Endothelial cell of umbilical vein (primary cell): ENCODE measurements at regions not wholly inside any gene's neighbourhood (a gene's known extent, or its start where the extent isn't known, plus 50 kb on each side); places are given as distances from the start of the nearest gene placed in this dataset.

Source experiments
- BruUV-seq: library from RNA; stranded (reverse); fragments of 400-500 nt; replicated peaks from 2 replicates; lab custom pipeline; 2021; lab: Mats Ljungman, UMichigan
- CTCF ChIA-PET: fragments of 300-600, 350-600 bp; sonication (Branson Sonifier 250); formaldehyde crosslinking; loops from one replicate; lab custom pipeline; 2021; ENCODE audit warnings: antibody characterized with exemption, inconsistent platforms; lab: Charles Lee
- POLR2A ChIA-PET: fragments of 300-600, 350-600 bp; sonication (Branson Sonifier 250); formaldehyde crosslinking; loops from one replicate; lab custom pipeline; 2021; ENCODE audit warnings: antibody characterized with exemption, inconsistent platforms; lab: Charles Lee
- DNase-seq: peaks from one replicate; pipeline ENCODE4 v3.0.0-alpha.2; 2011; ENCODE audit warnings: low read depth, low spot score
- FAIRE-seq: peaks from 2 replicates; lab custom pipeline; 2011; peaks lifted over from hg19 to GRCh38; lab: Jason Lieb, UNC
- H2AFZ ChIP-seq: 2 replicates; pipeline ENCODE4 v1.6.0; 2012; ENCODE audit warnings: low read depth, low read length, control low read depth, inconsistent platforms
- H3K27ac ChIP-seq: 2 replicates; pipeline ENCODE4 v1.5.1; 2011; ENCODE audit warnings: low read depth, mild to moderate bottlenecking, control low read depth, low read length, moderate library complexity; ENCODE audit not compliant: insufficient read depth
- H3K27me3 ChIP-seq, 2 experiments: 2 replicates each; pipeline versions ENCODE4 v1.6.0 to v1.6.1; 2011; ENCODE audit warnings: low read length in 2 of 2, mixed read lengths in 1 of 2; ENCODE audit not compliant: control insufficient read depth in 2 of 2, insufficient read depth in 2 of 2
- H3K36me3 ChIP-seq, 2 experiments: 2 replicates in 1 of 2; 3 replicates in 1 of 2; pipeline ENCODE4 v1.5.1; 2011; ENCODE audit warnings: low read length in 2 of 2, mild to moderate bottlenecking in 1 of 2, moderate library complexity in 1 of 2; ENCODE audit not compliant: control insufficient read depth in 2 of 2, insufficient read depth in 2 of 2; ENCODE audit errors: extremely low read depth in 1 of 2
- H3K4me1 ChIP-seq: 3 replicates; pipeline ENCODE4 v1.5.1; 2011; ENCODE audit warnings: mild to moderate bottlenecking, low read length; ENCODE audit not compliant: control insufficient read depth, insufficient read depth; ENCODE audit errors: extremely low read depth
- H3K4me2 ChIP-seq: 2 replicates; pipeline ENCODE4 v1.6.1; 2011; ENCODE audit warnings: low read length, control low read depth, mixed read lengths; ENCODE audit not compliant: insufficient read depth
- H3K4me3 ChIP-seq, 3 experiments: fragments of 200-600 bp in 1 of 3; sonication (generic), shearing (Covaris generic) in 1 of 3; replicated peaks in 1 of 3; 2 replicates each; pipeline ENCODE4 v1.5.1; 2011 to 2016; ENCODE audit warnings: control low read depth in 3 of 3, low read length in 3 of 3, mild to moderate bottlenecking in 2 of 3, inconsistent platforms in 1 of 3, low read depth in 1 of 3, moderate library complexity in 1 of 3; ENCODE audit not compliant: insufficient read depth in 1 of 3
- H3K79me2 ChIP-seq: 2 replicates; pipeline ENCODE4 v1.6.0; 2012; ENCODE audit warnings: low read length, inconsistent platforms; ENCODE audit not compliant: control insufficient read depth, insufficient read depth
- H3K9ac ChIP-seq: replicated peaks from 2 replicates; pipeline ENCODE3; 2011; ENCODE audit warnings: low read length, control low read depth; ENCODE audit not compliant: insufficient read depth; ENCODE audit errors: extremely low read depth
- H3K9me1 ChIP-seq: replicated peaks from 3 replicates; pipeline ENCODE4 v1.6.0; 2011; ENCODE audit warnings: mild to moderate bottlenecking, low read length; ENCODE audit not compliant: control insufficient read depth, insufficient read depth; ENCODE audit errors: extremely low read depth
- H3K9me3 ChIP-seq: replicated peaks from 2 replicates; pipeline ENCODE4 v1.5.1; 2012; ENCODE audit warnings: low read length, inconsistent platforms; ENCODE audit not compliant: control insufficient read depth, insufficient read depth
- H4K20me1 ChIP-seq: replicated peaks from 2 replicates; pipeline ENCODE3; 2011; ENCODE audit warnings: mild to moderate bottlenecking, low read length; ENCODE audit not compliant: control insufficient read depth, insufficient read depth; ENCODE audit errors: extremely low read depth
- EZH2 ChIP-seq: IDR thresholded peaks from 2 replicates; pipeline ENCODE4 v1.6.1; 2012; ENCODE audit warnings: borderline replicate concordance, low read depth, mild to moderate bottlenecking, moderate library complexity, low read length, inconsistent platforms; ENCODE audit not compliant: severe bottlenecking
- FOS ChIP-seq: IDR thresholded peaks from 2 replicates; pipeline ENCODE4 v1.6.1; 2011; ENCODE audit warnings: mild to moderate bottlenecking, low read length, moderate library complexity, borderline replicate concordance; ENCODE audit not compliant: insufficient read depth
- GATA2 ChIP-seq: IDR thresholded peaks from 2 replicates; pipeline ENCODE4 v1.7.0; 2011; ENCODE audit warnings: low read depth, mild to moderate bottlenecking, moderate library complexity, mixed read lengths, low read length; ENCODE audit not compliant: insufficient read length, insufficient read depth
- JUN ChIP-seq: IDR thresholded peaks from 2 replicates; pipeline ENCODE4 v1.6.1; 2011; ENCODE audit warnings: borderline replicate concordance, low read depth; ENCODE audit not compliant: insufficient read length, insufficient read depth
- MAX ChIP-seq: IDR thresholded peaks from 2 replicates; pipeline ENCODE4 v1.6.1; 2011; ENCODE audit not compliant: insufficient read depth, insufficient read length
- MYC ChIP-seq: IDR thresholded peaks from one replicate; pipeline ENCODE4 v1.6.1; 2011; ENCODE audit warnings: mild to moderate bottlenecking, low read depth, low read length
- POLR2A ChIP-seq: IDR thresholded peaks from 2 replicates; pipeline ENCODE4 v1.6.1; 2012; ENCODE audit warnings: low read depth, mild to moderate bottlenecking, control low read depth, low read length
- POLR2AphosphoS5 ChIP-seq: IDR thresholded peaks from 2 replicates; pipeline ENCODE4 v1.6.1; 2012; ENCODE audit warnings: low read depth, mild to moderate bottlenecking, control low read depth, low read length, moderate library complexity; ENCODE audit not compliant: insufficient read depth
- dilution Hi-C: fragments of 300-500 bp; cut with MboI; formaldehyde crosslinking; loops from one replicate; pipeline ENCODE4 v1.15.0; 2019; ENCODE audit warnings: low sequenced_read_pairs; ENCODE audit not compliant: extremely low pct_ligation_motif_present
- intact Hi-C: fragments of 100-400 bp; cut with micrococcal nuclease; formaldehyde crosslinking; loops from one replicate; pipeline ENCODE4 v1.10.0; 2022
- TF ChIP-seq, protein P1 (sequence below), 2 donors: IDR thresholded peaks; 1 replicate in 1 of 2; 2 replicates in 1 of 2; pipeline ENCODE4 v1.5.1; 2011; ENCODE audit warnings: low read length in 2 of 2, mild to moderate bottlenecking in 2 of 2, moderate library complexity in 2 of 2, control low read depth in 1 of 2, inconsistent platforms in 1 of 2, low read depth in 1 of 2; ENCODE audit not compliant: insufficient read depth in 1 of 2; ENCODE audit errors: extremely low read depth in 1 of 2

GRCh38 chr6:50451826-50452400 lies 261.4 kb upstream of the TFAP2D start:
- Histone ChIP-seq H2AFZ (no peak overlapping the region), H3K79me2 (no peaks in the 10 kb centered on the region), H3K27me3 (no peaks in the 10 kb centered on the region), H3K4me3 (no peak overlapping the region), H3K27ac (no peak overlapping the region), H3K4me1 (no peaks in the 10 kb centered on the region), H3K9ac (no peak overlapping the region), H3K9me1 (no peaks in the 10 kb centered on the region), H3K36me3 (no peaks in the 10 kb centered on the region), H4K20me1 (no peaks in the 10 kb centered on the region), H3K9me3 (peaks cover 2% of the 10 kb centered on the region), H3K4me2 (no peak overlapping the region)
- ChIA-PET CTCF (no interaction called here), POLR2A (no interaction called here)
- dilution Hi-C loops (no loop called here), intact Hi-C loops (no loop called here)
- DNase-seq, result no peak
- TF ChIP-seq FOS (no peak), MYC (no peak), MAX (no peak), JUN (no peak), GATA2 (no peak), POLR2A (no peak), POLR2AphosphoS5 (no peak), EZH2 (no peak)
- TF ChIP-seq, protein P1, sequence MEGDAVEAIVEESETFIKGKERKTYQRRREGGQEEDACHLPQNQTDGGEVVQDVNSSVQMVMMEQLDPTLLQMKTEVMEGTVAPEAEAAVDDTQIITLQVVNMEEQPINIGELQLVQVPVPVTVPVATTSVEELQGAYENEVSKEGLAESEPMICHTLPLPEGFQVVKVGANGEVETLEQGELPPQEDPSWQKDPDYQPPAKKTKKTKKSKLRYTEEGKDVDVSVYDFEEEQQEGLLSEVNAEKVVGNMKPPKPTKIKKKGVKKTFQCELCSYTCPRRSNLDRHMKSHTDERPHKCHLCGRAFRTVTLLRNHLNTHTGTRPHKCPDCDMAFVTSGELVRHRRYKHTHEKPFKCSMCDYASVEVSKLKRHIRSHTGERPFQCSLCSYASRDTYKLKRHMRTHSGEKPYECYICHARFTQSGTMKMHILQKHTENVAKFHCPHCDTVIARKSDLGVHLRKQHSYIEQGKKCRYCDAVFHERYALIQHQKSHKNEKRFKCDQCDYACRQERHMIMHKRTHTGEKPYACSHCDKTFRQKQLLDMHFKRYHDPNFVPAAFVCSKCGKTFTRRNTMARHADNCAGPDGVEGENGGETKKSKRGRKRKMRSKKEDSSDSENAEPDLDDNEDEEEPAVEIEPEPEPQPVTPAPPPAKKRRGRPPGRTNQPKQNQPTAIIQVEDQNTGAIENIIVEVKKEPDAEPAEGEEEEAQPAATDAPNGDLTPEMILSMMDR (IDR thresholded peaks at IDR 0.05; ENCODE audit: extremely low read depth in 1 of 2, insufficient read depth in 1 of 2, low read depth in 1 of 2, low read length in 2 of 2), result no peak
- FAIRE-seq, result no peak
- no TSS peak for BruUV-seq
